ENCODE measurements at regions not wholly inside any gene's neighbourhood (a gene's known extent, or its start where the extent isn't known, plus 50 kb on each side); places are given as distances from the start of the nearest gene placed in this dataset.

DNA sequence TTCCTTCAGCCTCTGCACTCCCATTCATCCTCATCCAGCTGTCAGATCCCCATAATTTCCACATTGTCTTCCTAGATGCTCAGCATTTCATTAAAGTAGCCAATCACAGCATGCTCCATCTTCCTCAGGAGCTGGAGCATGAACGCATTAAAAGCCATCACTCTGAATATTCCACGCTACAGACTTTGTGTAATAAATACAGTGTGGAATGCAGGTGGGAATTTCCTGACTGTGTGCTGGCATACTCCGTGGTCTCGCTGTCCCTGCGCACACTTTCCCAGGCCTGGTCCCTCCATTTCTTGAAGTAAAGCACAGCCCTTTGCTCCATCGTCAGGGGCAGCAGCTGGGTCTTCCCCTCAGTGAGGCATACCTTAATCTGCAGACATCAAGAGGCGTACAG is 123.7 kb upstream of the NCK2 start:
- no peak for DNase-seq (ENCODE audit: low read depth)

GRCh38 chr2:105618351-105618659 is 126.4 kb upstream of the NCK2 start:
- no peak for DNase-seq (ENCODE audit: low read depth)

DNA sequence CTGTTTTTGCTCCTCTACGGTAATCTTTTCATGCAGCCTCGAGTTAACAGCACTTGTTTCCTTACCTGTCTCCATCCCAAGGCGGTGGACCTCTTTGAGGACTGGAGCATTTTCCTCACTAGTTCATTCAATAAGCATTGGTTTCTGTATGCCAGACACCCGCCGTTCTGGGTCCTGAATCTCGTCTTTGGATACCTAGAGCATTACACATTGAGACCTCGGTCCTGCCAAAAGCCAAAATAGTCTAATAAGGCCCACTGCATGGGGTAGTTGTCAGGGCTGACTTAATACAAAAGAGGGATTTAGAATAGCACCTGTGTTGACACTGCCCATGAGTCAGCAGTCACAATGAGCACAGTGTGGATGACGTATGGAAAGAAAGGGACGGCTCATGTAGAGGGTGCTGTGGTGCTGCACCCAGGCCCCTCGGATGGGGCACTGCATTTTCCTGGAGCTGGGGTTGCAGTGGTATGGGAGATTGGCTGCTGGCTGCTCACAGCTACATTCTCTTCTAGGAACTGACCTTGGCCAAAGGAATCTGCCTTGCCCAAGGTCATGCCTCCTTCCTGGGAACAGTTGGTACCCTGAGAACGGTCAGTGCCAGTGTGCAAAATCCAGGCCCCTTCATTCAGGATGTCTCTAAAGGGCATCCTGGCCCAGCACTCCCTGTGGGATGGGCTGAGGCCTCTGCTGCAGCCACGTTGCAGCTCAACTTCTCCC is 126.9 kb upstream of the NCK2 start:
- DNase-seq (ENCODE audit: low read depth), result no peak

DNA sequence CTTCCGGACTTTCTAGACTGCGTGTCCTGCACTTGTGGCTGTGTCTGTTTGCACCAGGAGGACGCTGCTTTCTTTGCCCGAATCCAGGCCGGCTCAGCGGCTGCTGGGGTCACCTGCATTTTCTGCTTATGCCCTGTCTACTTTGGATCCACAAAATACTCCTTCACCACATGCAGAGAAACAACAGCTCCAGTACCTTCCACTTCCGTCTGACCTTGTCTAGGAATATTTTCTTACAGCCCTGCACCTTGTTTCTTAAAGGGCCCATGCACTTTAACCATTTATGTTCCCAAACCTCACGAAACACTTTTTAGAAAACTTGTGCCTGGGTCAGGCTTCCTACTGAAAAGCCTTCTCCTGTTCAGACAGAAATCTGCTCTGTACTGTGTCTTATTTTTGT is 129.4 kb upstream of the NCK2 start:
- no peak for DNase-seq (ENCODE audit: low read depth)

DNA sequence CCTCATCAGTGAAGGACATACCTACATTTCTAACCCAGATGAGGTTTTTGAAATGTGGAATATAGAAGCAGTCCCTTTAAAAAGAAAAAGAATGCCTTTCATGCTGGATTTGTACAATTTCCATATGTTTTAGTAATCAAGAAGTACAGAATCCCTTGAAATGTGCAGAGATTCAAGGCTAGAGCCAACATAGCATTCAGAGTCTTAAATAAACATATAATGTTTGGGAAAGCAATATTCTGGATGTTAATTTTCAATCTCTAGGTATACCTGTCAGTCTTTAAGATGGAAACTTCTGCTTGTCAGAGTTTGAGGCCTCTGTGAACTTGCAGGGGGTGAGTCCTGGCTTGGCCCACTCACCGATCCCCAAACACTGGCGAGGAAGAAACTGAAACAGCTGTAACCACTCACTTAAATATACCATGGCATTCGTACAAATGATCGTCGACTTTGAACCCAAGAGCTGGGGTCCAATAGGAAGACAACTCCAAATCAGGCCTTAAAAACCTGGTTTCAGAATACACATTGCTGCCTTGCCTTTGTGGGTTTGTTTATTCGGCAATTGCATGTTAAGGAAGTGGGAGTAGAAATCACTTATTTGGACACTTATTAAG is 132.8 kb upstream of the NCK2 start:
- no peak for DNase-seq (ENCODE audit: low read depth)

DNA sequence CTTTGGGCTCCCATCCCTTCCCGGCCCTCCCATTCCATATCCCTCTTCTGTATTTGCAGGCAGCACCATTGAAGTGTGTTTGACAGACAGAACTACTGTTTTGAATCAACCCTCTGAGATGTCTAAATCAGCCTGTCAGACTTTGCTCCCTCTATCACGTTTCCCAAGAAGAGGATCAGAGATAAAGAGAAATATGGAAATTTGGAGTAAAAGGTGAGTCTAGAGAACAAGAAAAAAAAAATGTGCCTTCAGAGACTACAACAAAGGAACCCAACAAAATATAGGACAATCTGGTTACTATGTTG is 133.4 kb upstream of the NCK2 start:
- no peak for DNase-seq (ENCODE audit: low read depth)

GRCh38 chr2:105610576-105611332 is 134.0 kb upstream of the NCK2 start:
- no peak for DNase-seq (ENCODE audit: low read depth)

GRCh38 chr2:105609746-105610402 is 134.8 kb upstream of the NCK2 start:
- DNase-seq (ENCODE audit: low read depth), result no peak

DNA sequence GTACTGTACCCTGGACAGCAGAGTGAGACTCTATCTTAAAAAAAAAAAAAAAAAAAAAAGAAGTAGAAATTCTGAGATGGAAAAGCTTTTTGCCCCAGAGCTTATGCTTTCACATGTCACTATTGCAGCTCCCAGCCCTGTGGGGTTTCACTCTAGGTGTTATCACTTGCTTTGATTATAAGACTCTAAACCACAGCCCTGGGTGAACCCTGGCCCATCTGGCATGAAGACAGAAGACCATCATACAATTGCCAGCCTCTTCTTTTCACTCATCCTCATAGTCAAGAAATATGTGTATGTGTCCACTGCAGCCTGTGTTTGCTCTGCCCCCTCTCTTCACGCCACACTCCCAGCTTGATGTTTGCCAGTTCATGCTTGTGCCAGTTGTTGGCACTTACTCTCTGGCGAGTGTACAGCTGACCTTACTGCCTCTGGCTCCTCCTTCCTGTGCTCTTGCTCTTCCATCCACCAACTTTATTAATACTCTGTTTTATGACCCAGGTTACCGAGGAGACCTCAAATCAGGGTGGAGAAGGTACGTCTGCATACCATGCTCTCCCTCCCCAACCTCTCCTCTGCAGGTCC is 136.7 kb upstream of the NCK2 start:
- DNase-seq (ENCODE audit: low read depth), result no peak

- DNase-seq (ENCODE audit: low read depth), result no peak
Observed at GRCh38 chr2:105606081-105606480, 138.6 kb upstream of the NCK2 start.

- DNase-seq (ENCODE audit: low read depth), result no peak
Observed at GRCh38 chr2:105604938-105605337, 139.8 kb upstream of the NCK2 start.

DNA sequence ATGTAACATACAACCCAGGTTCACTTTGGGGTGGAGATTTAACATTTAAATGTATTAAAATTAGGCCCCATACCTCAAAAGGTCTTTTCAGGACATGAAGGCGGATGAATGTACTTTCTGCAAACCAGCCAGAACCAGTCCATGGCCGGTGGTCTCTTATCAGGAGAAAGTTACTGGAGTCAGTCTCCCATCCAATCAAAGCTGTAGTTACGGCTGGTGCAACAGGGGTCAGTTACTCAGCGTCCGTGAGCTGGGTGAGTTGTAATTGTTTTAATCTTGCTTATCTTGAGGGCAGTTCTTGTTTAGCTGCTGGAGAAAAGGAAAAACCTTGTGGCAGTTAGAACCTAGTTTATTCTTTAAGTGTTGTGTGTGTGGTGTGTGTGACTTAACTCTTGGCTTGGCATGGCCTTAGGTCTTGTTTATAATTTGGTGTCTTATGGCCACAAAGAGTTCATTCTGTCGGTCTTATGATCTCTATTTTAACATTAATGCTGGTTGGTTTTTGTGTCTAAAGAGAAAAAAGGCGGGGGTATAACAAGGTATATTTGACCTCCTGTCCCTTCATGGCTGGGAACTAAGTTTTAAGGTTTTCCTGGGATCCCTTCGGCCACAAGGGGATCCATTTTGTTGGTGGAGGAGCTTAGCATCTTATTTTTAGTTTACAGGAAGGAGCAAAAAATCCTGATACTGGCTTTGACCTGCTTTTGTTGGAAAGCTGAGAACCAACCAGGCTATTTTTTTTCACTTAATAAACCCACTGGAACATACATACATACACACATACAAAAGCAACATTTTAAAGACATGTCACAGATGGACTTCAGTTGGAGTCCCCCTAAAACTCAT is 143.5 kb upstream of the NCK2 start:
- no peak for DNase-seq (ENCODE audit: low read depth)

- no peak for DNase-seq (ENCODE audit: low read depth)
Observed at GRCh38 chr2:105600602-105600948, 144.1 kb upstream of the NCK2 start.

DNA sequence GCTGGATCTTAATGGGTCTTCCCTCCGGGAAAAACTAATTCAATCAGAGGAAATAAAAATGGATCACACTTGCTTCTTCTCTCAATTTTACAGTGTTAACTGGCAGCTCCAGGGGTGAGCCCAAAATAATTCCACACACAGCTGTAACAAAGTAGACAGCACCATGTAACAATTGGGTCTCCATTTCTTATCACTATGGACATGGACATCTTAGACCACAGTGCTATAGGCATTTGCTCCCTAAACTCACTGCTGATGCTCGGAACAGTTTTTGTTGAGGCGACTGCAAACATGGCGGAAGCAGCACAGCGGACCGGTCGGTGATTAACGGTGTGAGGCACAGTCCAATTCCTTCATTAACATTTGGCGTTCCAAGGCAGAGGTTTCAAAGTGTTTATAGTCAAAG is 144.7 kb upstream of the NCK2 start:
- DNase-seq (ENCODE audit: low read depth), result no peak

- no peak for DNase-seq (ENCODE audit: low read depth)
Observed at GRCh38 chr2:105598829-105599698, 145.6 kb upstream of the NCK2 start.

GRCh38 chr2:105597806-105598803 is 146.6 kb upstream of the NCK2 start:
- DNase-seq (ENCODE audit: low read depth), result no peak

GRCh38 chr2:105597011-105597805 is 147.5 kb upstream of the NCK2 start:
- no peak for DNase-seq (ENCODE audit: low read depth)

DNA sequence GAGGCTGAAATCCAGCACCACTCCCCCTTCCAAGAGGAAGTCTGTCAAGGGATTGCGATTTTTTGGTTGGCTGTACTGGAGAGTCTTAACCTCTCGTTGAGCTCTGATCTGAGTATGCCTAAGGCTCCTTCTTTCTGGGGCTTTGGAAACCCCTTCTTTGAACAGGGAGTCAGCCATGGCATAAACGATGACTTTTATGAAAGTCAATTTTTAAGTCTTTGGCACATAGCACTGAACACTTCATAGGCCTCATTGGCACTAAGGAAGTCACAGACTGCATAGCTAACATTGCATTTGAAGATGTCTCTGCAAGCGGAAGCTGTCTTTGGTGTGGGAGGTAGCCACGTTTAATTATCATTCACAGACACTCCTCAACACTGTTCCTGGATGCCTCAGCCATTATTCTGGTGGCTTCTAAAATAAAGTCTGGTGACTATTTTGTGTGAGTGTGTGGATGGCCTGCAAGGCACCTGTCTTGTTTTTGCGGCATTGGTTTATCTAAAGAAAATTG is 148.2 kb upstream of the NCK2 start:
- DNase-seq (ENCODE audit: low read depth), result no peak

DNA sequence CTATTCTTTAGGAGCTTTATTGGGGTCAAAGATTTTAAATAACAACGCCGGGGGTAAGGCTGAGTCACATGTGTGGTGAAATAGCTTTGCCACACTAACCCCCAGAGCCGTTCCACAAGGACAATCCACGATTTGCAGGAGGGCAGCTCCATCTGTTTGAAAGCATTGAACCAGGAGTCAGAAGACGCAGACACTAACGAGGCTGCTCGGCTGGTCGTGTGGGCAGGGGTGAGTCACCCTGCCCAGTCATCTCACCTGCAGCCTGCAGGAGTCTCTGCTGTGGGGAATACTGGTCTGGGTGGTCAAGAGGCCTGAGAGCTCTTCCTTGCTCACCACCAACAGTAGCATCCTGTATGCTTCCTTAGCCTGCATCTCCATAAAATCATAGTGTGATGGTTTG is 149.2 kb upstream of the NCK2 start:
- DNase-seq (ENCODE audit: low read depth), result no peak
